ENCODE measurements at regions not wholly inside any gene's neighbourhood (a gene's known extent, or its start where the extent isn't known, plus 50 kb on each side); places are given as distances from the start of the nearest gene placed in this dataset.

- WGBS (ENCODE audit: extremely low coverage, insufficient coverage, insufficient read length): no CpG with 5 or more reads among the region's 2 CpGs
- Histone ChIP-seq H3K14ac (ENCODE audit: low read length) (no peak overlapping the region), H4K91ac (ENCODE audit: low read depth, low read length) (no peak overlapping the region), H3K27ac (ENCODE audit: low read depth, low read length) (no peak overlapping the region), H4K8ac (ENCODE audit: low read depth, low read length) (no peak overlapping the region), H2BK12ac (ENCODE audit: low read length) (no peak overlapping the region), H2BK120ac (ENCODE audit: insufficient read depth, low read length, poor library complexity) (no peak overlapping the region), H2BK5ac (ENCODE audit: low read depth, low read length, poor library complexity) (no peak overlapping the region), H3K36me3 (ENCODE audit: control insufficient read depth in 1 of 2, insufficient read depth in 2 of 2, low read length in 2 of 2) (no peaks in the 10 kb centered on the region), H3K18ac (ENCODE audit: low read length) (no peak overlapping the region), H2AK5ac (ENCODE audit: low read length) (no peak overlapping the region), H3K4me3 (ENCODE audit: low read depth, low read length) (no peak overlapping the region), H3K79me2 (ENCODE audit: control insufficient read depth, insufficient read depth, low read length, poor library complexity) (no peaks in the 10 kb centered on the region), H3K9me3 (ENCODE audit: insufficient read depth, low read depth, low read length) (peaks cover 12% of the 10 kb centered on the region), H3K4me2 (ENCODE audit: low read length) (no peak overlapping the region), H3K9ac (ENCODE audit: low read length) (no peak overlapping the region), H3K23ac (ENCODE audit: low read length) (no peak overlapping the region), H4K12ac (ENCODE audit: low read depth, low read length) (no peak overlapping the region), H3K79me1 (ENCODE audit: low read length) (no peaks in the 10 kb centered on the region), H2AFZ (ENCODE audit: insufficient read depth, low read length, poor library complexity) (no peak overlapping the region), H3K27me3 (ENCODE audit: insufficient read depth, low read length) (no peaks in the 10 kb centered on the region), H3K4me1 (ENCODE audit: control insufficient read depth in 1 of 2, insufficient read depth in 2 of 2, low read length in 2 of 2) (no peaks in the 10 kb centered on the region), H3K4ac (ENCODE audit: low read depth, low read length) (no peak overlapping the region)
- DNase-seq: no peak
These were observed 89.9 kb upstream of the MYLIP start for GRCh38 chr6:16038938-16039337.

DNA sequence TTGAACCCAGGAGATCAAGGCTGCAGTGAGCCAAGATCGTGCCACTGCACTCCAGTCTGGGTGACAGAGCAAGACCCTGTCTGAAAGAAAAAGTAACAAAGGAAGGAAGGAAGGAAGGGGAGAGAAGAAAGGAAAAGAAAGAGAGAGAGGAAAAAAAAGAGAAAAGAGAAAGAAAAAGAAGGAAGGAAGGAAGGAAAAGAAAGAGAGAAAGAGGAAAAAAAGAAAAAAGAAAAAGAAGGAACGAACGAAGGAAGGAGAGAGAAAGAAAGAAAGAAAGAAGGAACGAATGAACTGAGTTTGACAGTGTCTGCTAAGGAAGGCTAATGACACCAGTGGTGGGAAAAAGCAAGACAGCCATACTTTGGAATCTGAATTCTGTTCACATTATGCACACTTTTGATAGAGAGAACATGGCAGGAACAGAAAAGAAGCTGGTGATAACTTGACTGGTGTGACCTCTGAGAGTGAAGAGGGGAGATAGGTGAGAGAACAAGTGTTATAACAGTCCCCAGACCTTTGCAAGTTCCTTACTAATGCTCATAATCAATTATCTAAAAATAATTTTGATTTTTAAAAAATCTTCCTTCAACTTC lies 93.3 kb upstream of the MYLIP start:
- Histone ChIP-seq H3K23ac (ENCODE audit: low read length) (no peak overlapping the region), H3K4ac (ENCODE audit: low read depth, low read length) (no peak overlapping the region), H4K91ac (ENCODE audit: low read depth, low read length) (no peak overlapping the region), H4K12ac (ENCODE audit: low read depth, low read length) (no peak overlapping the region), H2AK5ac (ENCODE audit: low read length) (no peak overlapping the region), H3K79me2 (ENCODE audit: control insufficient read depth, insufficient read depth, low read length, poor library complexity) (no peaks in the 10 kb centered on the region), H2AFZ (ENCODE audit: insufficient read depth, low read length, poor library complexity) (no peak overlapping the region), H2BK12ac (ENCODE audit: low read length) (no peak overlapping the region), H3K27me3 (ENCODE audit: insufficient read depth, low read length) (no peaks in the 10 kb centered on the region), H3K14ac (ENCODE audit: low read length) (no peak overlapping the region), H3K36me3 (ENCODE audit: control insufficient read depth in 1 of 2, insufficient read depth in 2 of 2, low read length in 2 of 2) (no peaks in the 10 kb centered on the region), H4K8ac (ENCODE audit: low read depth, low read length) (no peak overlapping the region), H3K9ac (ENCODE audit: low read length) (no peak overlapping the region), H3K4me3 (ENCODE audit: low read depth, low read length) (no peak overlapping the region), H2BK120ac (ENCODE audit: insufficient read depth, low read length, poor library complexity) (no peak overlapping the region), H3K4me1 (ENCODE audit: control insufficient read depth in 1 of 2, insufficient read depth in 2 of 2, low read length in 2 of 2) (peaks cover 4 to 7% of the 10 kb centered on the region in 2 experiments), H3K9me3 (ENCODE audit: insufficient read depth, low read depth, low read length) (peaks cover 13% of the 10 kb centered on the region), H3K27ac (ENCODE audit: low read depth, low read length) (no peak overlapping the region), H3K79me1 (ENCODE audit: low read length) (no peaks in the 10 kb centered on the region), H3K4me2 (ENCODE audit: low read length) (no peak overlapping the region), H2BK5ac (ENCODE audit: low read depth, low read length, poor library complexity) (no peak overlapping the region), H3K18ac (ENCODE audit: low read length) (no peak overlapping the region)
- no peak for DNase-seq
- WGBS (ENCODE audit: extremely low coverage, insufficient coverage, insufficient read length): no CpG with 5 or more reads among the region's 4 CpGs

- Histone ChIP-seq H3K4ac (ENCODE audit: low read depth, low read length) (no peak overlapping the region), H3K23ac (ENCODE audit: low read length) (no peak overlapping the region), H2AFZ (ENCODE audit: insufficient read depth, low read length, poor library complexity) (no peak overlapping the region), H3K36me3 (ENCODE audit: control insufficient read depth in 1 of 2, insufficient read depth in 2 of 2, low read length in 2 of 2) (no peaks in the 10 kb centered on the region), H2BK120ac (ENCODE audit: insufficient read depth, low read length, poor library complexity) (no peak overlapping the region), H2AK5ac (ENCODE audit: low read length) (no peak overlapping the region), H3K18ac (ENCODE audit: low read length) (no peak overlapping the region), H4K91ac (ENCODE audit: low read depth, low read length) (no peak overlapping the region), H3K4me3 (ENCODE audit: low read depth, low read length) (no peak overlapping the region), H4K8ac (ENCODE audit: low read depth, low read length) (no peak overlapping the region), H3K27me3 (ENCODE audit: insufficient read depth, low read length) (no peaks in the 10 kb centered on the region), H3K4me2 (ENCODE audit: low read length) (no peak overlapping the region), H3K14ac (ENCODE audit: low read length) (no peak overlapping the region), H3K27ac (ENCODE audit: low read depth, low read length) (no peak overlapping the region), H2BK12ac (ENCODE audit: low read length) (no peak overlapping the region), H3K79me1 (ENCODE audit: low read length) (no peaks in the 10 kb centered on the region), H3K9ac (ENCODE audit: low read length) (no peak overlapping the region), H4K12ac (ENCODE audit: low read depth, low read length) (no peak overlapping the region), H3K79me2 (ENCODE audit: control insufficient read depth, insufficient read depth, low read length, poor library complexity) (no peaks in the 10 kb centered on the region), H3K4me1 (ENCODE audit: control insufficient read depth in 1 of 2, insufficient read depth in 2 of 2, low read length in 2 of 2) (peaks cover 4 to 7% of the 10 kb centered on the region in 2 experiments), H2BK5ac (ENCODE audit: low read depth, low read length, poor library complexity) (no peak overlapping the region), H3K9me3 (ENCODE audit: insufficient read depth, low read depth, low read length) (peaks cover 4% of the 10 kb centered on the region)
- DNase-seq: no peak
- no CpG with 5 or more reads among the region's 3 CpGs for WGBS (ENCODE audit: extremely low coverage, insufficient coverage, insufficient read length)
These were observed 95.7 kb upstream of the MYLIP start for GRCh38 chr6:16033214-16033613.

GRCh38 chr6:16031278-16031981 lies 97.5 kb upstream of the MYLIP start:
- H4K8ac ChIP-seq (ENCODE audit: low read depth, low read length): no peak overlapping the region
- no peak overlapping the region for H3K14ac ChIP-seq (ENCODE audit: low read length)
- H2BK120ac ChIP-seq (ENCODE audit: insufficient read depth, low read length, poor library complexity): no peak overlapping the region

More at GRCh38 chr6:16031278-16031981, 97.5 kb upstream of the MYLIP start:
- Histone ChIP-seq H3K79me1 (ENCODE audit: low read length) (no peaks in the 10 kb centered on the region), H3K27me3 (ENCODE audit: insufficient read depth, low read length) (no peaks in the 10 kb centered on the region), H2AK5ac (ENCODE audit: low read length) (no peak overlapping the region), H3K4me3 (ENCODE audit: low read depth, low read length) (no peak overlapping the region), H3K9ac (ENCODE audit: low read length) (no peak overlapping the region), H3K4me1 (ENCODE audit: control insufficient read depth in 1 of 2, insufficient read depth in 2 of 2, low read length in 2 of 2) (peaks cover 4 to 7% of the 10 kb centered on the region in 2 experiments), H4K91ac (ENCODE audit: low read depth, low read length) (no peak overlapping the region), H4K12ac (ENCODE audit: low read depth, low read length) (no peak overlapping the region), H3K4me2 (ENCODE audit: low read length) (no peak overlapping the region), H2BK5ac (ENCODE audit: low read depth, low read length, poor library complexity) (no peak overlapping the region), H3K36me3 (ENCODE audit: control insufficient read depth in 1 of 2, insufficient read depth in 2 of 2, low read length in 2 of 2) (no peaks in the 10 kb centered on the region), H2AFZ (ENCODE audit: insufficient read depth, low read length, poor library complexity) (no peak overlapping the region), H3K27ac (ENCODE audit: low read depth, low read length) (no peak overlapping the region), H3K9me3 (ENCODE audit: insufficient read depth, low read depth, low read length) (peaks cover 4% of the 10 kb centered on the region), H2BK12ac (ENCODE audit: low read length) (no peak overlapping the region), H3K4ac (ENCODE audit: low read depth, low read length) (no peak overlapping the region), H3K23ac (ENCODE audit: low read length) (no peak overlapping the region), H3K18ac (ENCODE audit: low read length) (no peak overlapping the region), H3K79me2 (ENCODE audit: control insufficient read depth, insufficient read depth, low read length, poor library complexity) (no peaks in the 10 kb centered on the region)
- no CpG with 5 or more reads among the region's 6 CpGs for WGBS (ENCODE audit: extremely low coverage, insufficient coverage, insufficient read length)
- DNase-seq: no peak
